GM19324 (cell line): ENCODE measurements at regions not wholly inside any gene's neighbourhood (a gene's known extent, or its start where the extent isn't known, plus 50 kb on each side); places are given as distances from the start of the nearest gene placed in this dataset.
"Not testable (repeated sequence)": the region's sequence is repeated elsewhere in the genome, so short reads cannot be mapped to it uniquely, and the experiment has no call there.

Experiments
- ATAC-seq: cut with Tn5 transposase; IDR thresholded peaks from one replicate; pipeline ENCODE4 v1.9.1; 2021; ENCODE audit warnings: mild to moderate bottlenecking, moderate library complexity; ENCODE audit not compliant: unreplicated experiment, low FRiP score

DNA sequence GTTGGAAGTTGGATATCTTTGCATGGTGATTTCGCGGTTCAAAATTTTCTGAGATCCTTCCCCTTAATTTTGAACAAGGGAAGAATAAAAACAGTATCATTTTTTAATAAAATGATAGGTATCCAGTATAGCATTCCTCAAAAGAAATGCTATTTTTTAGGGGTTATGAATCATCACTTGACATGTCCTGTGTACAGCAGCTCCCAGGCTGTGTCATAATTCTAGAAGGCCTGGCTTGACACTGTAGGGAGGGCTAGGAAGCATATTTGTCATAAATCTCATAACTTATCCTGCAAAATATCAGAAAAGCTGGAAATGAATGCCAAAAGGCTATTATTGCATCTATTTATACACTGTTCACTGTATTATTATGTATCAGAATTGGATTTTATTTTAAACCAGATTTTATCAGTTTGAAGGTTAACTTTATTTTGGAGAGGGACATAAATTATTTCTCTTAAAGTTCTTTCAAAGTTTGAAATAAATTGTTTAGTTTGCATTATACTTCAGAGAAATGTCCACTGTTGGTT lies 539.1 kb upstream of the ROBO2 start:
- no peak for ATAC-seq

DNA sequence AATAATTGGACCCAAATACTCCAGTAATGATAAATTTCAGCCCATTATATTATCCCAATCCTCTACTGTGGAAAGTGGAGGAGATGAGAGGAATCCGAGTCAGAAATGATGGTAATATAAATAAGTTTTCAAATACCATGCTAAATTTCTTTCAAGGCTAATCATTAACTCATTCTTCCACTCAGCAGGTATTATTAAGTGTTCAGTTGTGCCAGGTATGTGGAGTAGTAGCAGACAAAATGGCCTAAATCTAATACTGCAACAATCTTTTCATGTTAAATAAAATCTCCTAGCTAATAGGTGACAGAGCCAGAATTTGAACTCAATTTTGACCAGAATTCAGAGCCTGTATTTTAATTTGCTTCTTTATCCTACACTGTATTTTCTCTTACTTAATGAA lies 538.6 kb upstream of the ROBO2 start:
- ATAC-seq: no peak

DNA sequence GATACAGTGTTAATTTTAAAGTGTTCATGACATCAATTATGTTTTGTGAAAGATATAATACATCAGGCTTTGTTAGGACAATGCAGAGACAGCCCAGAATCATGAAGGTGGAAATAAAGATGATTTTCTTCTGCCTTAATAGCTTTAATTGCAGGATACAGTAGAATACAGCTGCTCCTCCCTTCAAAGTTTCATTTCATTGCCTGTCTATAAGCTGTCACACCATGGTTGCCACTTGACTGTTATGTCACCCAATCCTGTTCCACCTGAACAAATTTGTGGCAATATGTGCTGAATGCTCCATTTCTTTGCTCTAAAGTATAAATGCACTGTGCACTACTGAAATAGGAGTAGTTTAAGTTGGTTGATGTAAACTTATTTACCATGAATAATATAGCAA lies 537.8 kb upstream of the ROBO2 start:
- ATAC-seq: no peak

DNA sequence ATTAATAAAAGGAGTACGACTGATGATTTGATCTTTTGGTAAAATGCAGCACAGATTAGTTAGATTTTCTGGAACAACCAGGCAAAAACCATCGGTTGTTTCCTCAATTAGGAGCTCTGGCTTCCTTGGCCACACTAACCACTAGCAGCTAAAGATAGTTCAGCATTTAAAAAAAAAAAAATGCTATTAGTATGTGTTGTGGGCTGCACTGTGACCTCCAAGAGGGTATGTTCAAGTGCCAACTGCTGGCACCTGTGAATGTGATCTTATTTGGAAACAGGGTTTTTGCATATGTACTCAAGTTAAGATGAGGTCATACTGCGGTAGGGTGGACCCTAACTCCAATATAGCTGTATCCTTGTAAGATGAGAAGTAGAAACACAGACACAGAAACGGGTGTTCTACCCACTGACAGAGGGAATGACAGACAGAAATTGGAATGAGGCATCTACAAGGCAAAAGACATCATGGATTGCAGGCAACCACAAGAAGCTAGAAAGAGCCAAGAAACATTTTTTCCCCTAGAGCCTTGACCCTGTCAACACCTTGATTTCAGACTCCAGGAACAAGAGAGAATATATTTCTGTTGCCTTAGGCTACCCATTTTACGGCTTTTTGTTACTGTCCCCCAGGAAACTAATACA lies 534.6 kb upstream of the ROBO2 start:
- ATAC-seq: no peak

DNA sequence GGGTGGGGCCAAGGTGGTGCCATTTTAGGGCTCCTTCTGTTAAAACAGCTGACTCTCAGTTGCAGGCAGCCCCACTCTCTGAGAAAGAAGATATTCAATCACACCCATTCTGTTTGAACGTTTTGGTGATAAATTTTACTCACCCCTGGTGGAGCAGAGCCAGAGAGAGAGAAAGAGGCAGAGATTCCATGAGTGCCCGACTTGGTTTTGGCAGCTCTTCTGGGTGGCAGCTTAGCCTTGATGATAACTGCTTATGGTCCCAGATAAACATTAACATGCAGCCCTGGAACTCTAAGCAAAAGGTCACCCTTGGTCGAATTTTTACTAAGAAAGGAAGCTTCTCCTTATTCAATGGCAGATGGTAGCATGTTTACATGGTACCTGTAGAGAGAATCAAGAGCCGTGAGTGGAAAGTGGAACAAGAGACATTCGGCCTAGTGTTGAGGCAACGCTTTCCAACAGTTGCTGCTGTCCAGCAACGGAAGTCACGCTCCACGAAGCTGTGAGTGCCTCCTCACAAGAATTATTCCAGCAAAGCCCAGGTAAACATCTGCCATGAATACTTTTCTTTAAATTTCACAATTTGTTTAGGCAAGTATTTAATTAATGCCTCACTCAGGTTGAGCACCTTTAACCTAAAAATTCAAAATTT lies 530.6 kb upstream of the ROBO2 start:
- ATAC-seq: no peak

DNA sequence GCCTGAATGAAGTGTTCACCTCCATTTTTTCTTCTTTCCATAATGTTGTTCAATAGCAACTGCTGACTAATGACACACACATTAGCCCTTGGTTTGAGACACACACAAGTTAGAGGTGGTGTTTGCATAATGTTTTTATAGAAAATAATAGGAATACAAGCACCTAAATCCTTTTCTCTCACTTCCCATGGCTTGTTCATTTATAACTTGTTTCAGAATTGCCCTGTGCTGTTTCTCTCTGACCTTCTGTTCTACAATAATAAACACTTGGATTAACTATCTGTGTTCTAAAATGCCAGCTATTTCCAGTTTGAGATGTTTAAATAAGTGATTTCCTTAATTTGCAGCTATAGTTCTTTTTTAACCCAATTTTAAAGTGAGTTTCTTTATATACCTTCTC lies 525.1 kb upstream of the ROBO2 start:
- ATAC-seq: no peak

DNA sequence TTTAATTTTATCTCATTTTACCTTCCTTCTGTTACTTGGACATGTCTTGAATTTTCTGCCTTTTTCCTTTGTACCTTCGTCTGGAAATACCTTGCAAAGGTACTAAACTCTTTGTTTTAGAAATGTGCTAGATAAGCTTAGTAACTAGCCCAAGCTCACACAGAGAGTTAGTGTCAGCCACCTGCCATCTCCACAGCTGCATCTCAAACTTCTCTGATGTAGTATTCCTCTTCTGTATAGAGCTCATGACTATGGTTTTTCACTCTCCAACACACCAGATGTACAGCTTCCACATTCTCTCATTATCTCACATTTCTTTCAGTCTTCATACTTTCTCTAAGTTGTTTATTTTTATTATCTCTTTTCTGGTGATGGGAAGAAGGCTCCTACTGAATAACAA lies 516.6 kb upstream of the ROBO2 start:
- ATAC-seq: no peak

DNA sequence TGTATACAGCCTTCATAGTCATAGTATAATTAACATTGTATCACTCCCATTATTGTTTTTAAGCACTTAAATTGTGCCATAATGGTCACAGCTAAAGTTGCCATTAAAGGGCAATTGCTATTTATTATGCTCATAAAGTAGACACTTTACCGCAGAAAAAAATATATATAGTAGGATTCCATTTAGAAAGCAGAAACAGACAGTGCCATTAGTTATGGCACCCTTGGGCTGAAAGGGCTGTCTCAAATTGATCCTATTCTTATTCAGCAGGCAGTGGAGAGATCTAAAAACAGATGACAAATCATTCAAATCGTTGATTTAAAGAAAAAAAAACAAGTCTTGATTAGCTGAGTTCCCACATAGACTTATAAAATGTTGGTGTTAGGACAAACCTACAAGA lies 514.2 kb upstream of the ROBO2 start:
- ATAC-seq: no peak

DNA sequence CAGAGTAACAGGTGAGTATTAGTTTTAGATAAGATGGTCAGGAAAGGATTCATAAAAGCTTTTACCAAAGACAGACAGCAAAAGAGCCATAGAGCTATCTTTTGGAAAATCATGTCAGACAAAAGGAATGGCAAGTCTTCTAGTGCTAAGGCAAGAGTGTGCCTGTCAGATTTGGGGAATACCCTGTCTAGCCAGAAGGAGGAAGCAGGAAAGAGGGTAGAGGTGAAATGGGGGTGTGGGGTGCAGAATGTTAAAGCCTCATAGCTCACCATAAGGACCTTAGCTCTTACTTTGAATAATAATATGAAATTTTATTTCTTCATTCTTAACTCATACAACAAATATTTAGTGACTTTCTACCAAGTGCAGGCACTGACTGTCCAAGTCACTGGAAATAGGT lies 512.1 kb upstream of the ROBO2 start:
- no peak for ATAC-seq

DNA sequence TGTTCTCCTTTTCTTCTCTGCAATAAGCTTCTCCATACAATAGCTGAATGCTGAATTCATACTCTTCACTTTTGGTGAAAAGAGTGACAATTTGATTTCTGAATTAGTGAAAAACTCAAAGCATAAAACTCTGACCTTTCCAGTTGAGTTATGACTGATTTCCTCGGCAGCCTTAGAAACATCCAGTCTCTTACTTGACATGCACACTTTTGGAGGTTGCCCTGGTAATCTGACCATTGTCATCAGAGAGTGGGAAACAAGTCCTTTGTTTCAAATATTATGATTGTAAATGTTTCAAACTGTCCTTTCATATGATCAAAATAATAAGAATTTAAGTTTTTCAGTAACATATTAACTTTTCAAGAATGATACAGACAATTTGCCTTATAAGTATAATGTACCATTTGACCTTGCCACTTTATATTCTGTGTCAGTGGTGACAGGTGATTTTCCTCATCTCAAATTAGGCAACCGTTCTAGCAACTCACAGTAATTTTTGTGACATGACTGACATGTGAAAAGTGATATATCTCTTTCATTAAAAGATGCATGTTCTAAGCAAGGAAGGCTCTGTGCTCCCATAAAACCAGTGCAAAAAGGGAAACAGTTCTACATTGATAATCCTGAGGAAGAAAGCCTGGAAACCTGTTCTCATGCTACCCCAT lies 507.6 kb upstream of the ROBO2 start:
- no peak for ATAC-seq

DNA sequence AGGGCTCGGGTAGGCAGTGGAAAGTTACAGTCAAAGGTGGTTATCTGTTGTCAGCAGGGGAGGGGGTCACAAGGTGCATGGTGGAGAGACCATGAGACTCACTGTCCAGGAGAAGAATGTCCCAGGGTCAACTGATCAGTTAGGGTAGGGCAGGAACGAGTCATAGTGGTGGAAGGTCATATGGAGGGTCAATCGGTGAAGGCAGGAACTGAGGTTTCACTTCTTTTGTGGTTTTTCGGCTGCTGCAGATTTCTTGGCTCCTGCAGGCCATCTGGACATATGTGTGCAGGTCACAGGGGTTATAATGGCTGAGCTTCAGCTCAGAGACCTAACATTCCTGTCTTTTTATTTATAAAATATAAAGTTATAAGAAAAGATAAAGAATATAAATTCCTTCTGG lies 506.2 kb upstream of the ROBO2 start:
- not testable (repeated sequence) for ATAC-seq

DNA sequence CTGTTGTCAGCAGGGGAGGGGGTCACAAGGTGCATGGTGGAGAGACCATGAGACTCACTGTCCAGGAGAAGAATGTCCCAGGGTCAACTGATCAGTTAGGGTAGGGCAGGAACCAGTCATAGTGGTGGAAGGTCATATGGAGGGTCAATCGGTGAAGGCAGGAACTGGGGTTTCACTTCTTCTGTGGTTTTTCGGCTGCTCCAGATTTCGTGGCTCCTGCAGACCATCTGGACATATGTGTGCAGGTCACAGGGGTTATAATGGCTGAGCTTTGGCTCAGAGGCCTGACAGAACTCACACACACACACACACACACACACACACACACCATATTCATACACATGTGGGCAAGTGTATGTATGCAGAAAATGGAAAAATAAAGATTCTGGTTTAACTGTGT lies 502.0 kb upstream of the ROBO2 start:
- ATAC-seq: peak; percentile 46

DNA sequence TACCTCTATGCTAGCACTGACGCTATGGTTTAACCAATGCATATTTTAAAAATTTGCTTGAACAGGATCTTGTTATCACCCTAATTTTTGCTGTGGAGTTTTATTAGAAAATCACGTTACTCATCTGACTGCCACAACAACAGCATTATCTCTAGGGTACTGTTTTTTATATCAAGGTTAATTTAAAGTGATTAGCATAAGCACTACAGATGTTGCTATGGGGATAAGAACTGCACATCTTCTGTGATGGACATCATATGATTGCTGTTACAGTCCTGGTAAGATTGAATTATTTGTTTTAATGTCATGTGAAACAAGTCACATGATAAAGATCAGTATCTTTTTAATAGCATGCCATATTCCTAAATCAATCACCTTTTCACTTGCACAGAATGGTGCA lies 492.2 kb upstream of the ROBO2 start:
- no peak for ATAC-seq

DNA sequence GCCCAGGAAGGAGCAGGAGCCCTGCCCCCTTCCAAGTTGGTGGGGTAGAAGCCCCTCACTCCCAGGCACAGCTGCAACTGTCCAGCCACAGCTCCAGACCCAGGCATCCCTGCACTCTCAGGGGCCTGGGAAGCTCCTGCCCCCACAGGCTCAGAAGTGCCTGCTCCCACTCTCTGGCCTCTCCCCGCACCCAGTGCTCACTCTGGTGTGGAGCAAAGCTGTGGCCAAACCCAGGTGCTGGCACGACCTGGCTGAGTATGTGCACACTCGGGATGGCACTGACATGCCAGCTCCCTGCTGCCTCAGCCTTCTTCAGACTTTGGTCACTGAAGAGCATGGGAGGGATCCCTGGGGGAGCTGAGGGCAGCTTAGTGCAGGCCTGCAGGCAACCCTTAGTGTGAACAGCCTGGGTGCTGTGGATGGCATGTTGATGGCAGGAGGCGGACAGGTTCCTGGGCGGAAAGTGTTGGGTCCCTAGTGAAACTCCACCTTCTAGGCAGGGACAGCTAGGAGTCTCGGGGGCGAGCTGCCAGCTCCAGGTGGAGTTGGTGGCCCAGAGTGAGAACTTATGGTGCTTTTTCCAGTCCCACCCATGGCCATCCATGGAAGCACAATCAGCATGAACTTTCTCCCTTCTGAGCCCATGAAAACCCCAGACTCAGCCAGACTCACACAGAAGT lies 489.2 kb upstream of the ROBO2 start:
- no peak for ATAC-seq

DNA sequence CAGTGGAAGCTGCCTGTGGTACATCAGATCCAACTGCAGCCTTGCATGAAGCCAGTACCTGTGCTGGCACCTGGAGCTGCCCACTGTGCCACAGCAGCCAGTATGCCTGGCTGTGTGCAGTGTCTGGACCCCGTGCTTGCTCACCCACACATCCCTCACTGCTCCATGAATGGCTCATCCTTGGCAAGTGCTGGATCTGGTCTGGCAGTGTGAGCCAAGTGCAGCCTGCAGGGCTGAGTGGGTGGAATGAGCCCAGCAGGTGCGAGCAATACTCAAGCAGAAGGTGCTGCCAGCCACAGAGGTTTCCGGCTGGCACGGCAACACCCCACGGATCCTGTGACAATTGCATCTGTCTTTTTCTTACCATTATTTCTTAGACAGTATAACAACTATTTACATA lies 488.2 kb upstream of the ROBO2 start:
- no peak for ATAC-seq

DNA sequence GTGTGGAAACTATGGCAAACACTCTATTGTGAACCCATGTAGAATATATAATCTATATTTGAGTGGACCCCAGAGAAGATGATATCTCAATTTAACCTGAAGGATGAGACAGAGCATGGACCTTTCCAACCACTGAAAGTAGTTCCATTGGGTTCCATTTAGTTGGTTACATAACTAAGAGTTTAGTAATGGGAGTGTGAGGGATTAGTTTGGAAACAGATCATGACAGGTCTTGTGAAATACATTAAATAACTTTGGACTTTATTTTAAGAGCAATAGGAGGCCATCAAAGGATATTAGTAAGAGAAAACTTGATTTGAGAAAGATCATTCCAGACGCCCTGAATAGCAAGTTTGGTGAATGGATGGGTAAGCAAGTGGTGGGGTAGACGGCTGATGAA lies 487.2 kb upstream of the ROBO2 start:
- no peak for ATAC-seq

DNA sequence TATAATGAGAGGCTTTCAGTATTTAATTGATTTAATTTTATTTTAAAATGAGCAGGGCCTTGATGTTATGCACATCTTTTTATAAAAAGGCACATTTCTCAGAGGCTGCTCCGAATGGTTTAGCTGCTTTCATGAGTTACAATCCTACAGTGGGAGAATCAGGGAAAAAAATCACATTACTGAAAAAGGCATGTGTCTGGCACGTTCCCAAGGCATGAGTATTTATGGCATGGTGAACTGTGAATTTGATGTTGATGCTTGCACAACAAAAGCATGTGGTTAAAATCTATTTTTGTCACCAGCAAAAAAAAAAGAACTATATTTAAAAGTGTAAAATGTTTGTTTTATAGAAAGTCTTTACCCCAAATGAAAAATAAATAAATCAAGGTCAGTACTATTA lies 485.2 kb upstream of the ROBO2 start:
- no peak for ATAC-seq

DNA sequence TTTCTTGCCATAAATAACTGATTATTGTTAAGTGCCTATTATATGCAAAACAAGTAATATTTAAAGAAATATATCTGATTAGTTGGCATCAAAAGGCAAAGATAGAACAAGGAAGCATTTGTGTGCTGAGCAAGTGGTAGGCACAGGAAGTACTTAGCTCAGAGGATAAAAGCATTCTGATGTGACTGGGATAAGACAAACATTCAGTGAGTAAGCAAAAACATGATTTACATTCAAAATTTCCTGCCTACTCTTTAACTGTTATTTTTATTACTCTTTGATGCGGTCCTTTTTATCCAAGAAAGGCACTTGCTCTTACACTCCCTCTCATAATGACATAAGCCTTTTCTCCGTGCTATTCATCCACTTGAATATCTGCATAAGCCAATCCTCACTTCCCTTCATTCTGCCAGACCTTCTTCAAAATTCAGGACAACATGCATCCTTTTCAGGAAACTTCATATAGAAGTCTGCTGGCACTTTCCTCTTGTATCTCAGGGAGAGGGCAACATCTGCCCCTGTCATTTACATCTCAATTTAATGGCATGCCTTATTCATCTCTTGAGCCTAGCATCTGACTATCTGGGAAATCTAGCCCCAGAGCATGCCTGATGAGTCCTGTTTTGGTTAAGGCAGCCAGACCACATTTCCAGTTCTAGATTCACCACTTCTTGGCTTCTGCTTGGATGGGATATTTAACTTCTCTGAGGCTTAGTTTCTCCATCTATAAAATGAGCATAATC lies 478.2 kb upstream of the ROBO2 start:
- ATAC-seq: no peak

DNA sequence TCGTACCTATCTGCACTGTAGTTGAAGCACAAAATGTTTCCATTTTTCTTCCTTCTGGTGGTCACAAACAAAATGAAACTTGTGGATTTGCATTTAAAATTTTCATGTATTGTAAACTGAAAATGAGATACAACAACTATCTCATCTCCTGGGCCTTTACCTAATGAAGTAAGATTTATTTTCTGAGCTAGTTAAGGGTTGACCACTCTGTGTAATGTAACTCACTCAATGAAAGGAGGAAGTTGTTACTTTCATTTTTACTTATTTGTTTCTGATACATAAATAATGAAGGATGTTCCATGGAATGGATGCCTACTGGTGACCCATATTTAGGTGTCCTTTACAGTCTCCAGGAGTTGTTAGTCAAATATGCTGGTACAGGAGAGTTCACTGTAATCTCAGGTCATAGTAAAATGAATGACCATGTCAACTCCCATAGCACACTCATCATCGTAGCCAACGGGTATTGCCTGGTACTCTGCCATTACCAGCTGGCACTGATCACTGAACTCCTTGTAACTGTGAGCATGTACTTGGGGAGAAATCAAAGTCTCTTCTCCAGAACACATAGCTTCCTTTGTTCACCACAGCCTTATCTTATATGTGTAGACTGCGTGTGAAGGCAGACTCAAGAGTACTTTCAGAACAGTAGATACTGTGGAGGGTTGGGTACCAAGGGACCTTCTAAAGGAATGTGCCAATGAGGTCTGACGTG lies 474.2 kb upstream of the ROBO2 start:
- no peak for ATAC-seq

DNA sequence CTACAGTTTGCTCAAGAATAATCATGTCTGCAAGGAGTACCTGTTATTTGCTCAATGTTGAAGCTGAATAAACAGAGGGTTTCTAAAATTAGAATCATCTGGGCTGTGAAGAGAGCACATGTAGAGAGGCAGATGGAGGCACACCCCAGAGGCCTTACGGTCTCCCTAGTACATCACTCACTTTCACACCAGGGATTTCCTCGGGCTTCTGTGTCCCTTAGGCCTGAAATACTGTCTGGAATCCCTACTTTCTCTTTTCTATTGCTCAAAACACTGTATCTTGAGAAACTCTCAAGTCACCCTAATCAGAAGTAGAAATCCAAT lies 473.7 kb upstream of the ROBO2 start:
- ATAC-seq: no peak
